ENCODE measurements at regions not wholly inside any gene's neighbourhood (a gene's known extent, or its start where the extent isn't known, plus 50 kb on each side); places are given as distances from the start of the nearest gene placed in this dataset.

DNA sequence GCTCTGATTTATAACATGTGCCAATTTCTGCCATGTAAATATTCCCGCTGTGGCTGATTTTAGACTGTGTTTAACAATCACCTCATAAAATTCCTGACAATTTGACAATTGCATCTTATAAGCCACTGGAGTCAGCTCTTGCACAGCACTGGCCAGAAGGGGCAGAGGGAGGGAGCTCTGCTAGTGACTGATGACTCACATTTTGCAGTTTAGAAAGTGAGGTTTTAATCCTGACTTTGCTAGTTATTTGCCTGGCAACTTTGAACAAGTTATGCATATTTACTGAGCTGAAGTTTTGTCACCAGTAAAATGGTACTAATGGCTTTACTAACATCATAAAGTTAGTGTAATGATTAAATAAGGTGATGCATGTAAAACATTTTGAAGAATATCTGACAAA, 452.3 kb downstream of the CNTNAP4 start:
- TF ChIP-seq POLR2A (IDR thresholded peaks at IDR 0.05; ENCODE audit: low read depth, low read length) (no peak), POLR2AphosphoS5 (IDR thresholded peaks at IDR 0.05; ENCODE audit: low read depth, low read length) (no peak)
